ENCODE measurements at regions not wholly inside any gene's neighbourhood (a gene's known extent, or its start where the extent isn't known, plus 50 kb on each side); places are given as distances from the start of the nearest gene placed in this dataset.

DNA sequence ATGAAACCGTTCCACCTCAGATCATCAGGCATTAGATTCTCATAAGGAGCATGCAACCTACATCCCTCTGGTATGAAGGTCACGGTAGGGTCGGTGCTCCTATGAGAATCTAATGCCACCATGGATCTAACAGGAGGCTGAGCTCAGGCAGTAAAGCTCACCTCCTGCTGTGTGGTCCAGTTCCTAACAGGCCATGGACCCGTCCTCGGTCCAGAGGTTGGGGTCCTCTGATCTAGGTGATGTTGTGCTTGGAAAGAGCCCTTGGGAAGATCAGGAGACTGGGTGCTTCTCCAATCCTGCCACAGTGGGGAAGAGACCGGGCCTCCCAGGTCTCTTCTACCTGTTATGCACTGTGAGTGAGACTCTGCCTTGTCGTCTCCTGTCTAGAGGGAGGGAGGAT, 104.6 kb downstream of the ACKR3 start:
- Histone ChIP-seq H3K4me1 (ENCODE audit: insufficient read depth, insufficient read length) (no peaks in the 10 kb centered on the region), H3K9ac (ENCODE audit: insufficient read length, low read depth) (no peak overlapping the region), H3K27me3 (ENCODE audit: insufficient read depth, insufficient read length) (no peaks in the 10 kb centered on the region), H3K36me3 (ENCODE audit: insufficient read depth, insufficient read length, low read length) (no peaks in the 10 kb centered on the region), H3K4me3 (ENCODE audit: insufficient read length, low read depth) (no peak overlapping the region), H3K9me3 (ENCODE audit: insufficient read depth, low read length) (peaks cover 27% of the 10 kb centered on the region; the same call in 1 of the 2 replicates)
- DNase-seq (ENCODE audit: low read depth, low spot score), result no peak
- TF ChIP-seq SUZ12 (IDR thresholded peaks at IDR 0.05; ENCODE audit: extremely low read depth, insufficient read depth, insufficient read length) (no peak), YY1 (IDR thresholded peaks at IDR 0.05; ENCODE audit: insufficient read depth, insufficient read length) (no peak), ZNF274 (IDR thresholded peaks at IDR 0.05; ENCODE audit: low read depth, low read length) (no peak)

DNA sequence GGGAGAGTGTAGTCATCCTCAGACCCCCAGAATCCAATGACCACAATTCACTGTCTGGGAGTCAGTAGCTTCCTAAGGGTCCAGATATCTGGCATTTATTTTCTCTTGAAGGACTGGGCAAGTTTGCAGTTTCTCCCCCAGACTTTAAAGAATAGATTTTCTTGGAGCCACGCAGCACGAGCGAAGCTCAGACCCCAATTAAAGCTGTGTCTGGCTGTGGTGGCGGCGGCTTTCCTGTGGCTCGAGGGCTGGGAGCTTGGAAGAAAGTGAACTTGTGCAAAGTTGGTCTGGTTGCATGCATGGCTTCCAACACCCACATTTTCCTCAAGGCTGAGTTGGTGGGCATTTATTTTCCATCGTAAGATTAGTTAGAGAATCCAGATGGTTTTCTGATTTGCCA, 105.0 kb downstream of the ACKR3 start:
- H3K27me3 ChIP-seq (ENCODE audit: insufficient read depth, insufficient read length), result no peaks in the 10 kb centered on the region
- peaks cover 24% of the 10 kb centered on the region; the same call in 1 of the 2 replicates for H3K9me3 ChIP-seq (ENCODE audit: insufficient read depth, low read length)
- no peak overlapping the region for H3K4me3 ChIP-seq (ENCODE audit: insufficient read length, low read depth)
- TF ChIP-seq ZNF274 (IDR thresholded peaks at IDR 0.05; ENCODE audit: low read depth, low read length) (no peak), YY1 (IDR thresholded peaks at IDR 0.05; ENCODE audit: insufficient read depth, insufficient read length) (no peak), SUZ12 (IDR thresholded peaks at IDR 0.05; ENCODE audit: extremely low read depth, insufficient read depth, insufficient read length) (no peak)
- no peaks in the 10 kb centered on the region for H3K4me1 ChIP-seq (ENCODE audit: insufficient read depth, insufficient read length)
- no peak for DNase-seq (ENCODE audit: low read depth, low spot score)
- no peaks in the 10 kb centered on the region for H3K36me3 ChIP-seq (ENCODE audit: insufficient read depth, insufficient read length, low read length)
- H3K9ac ChIP-seq (ENCODE audit: insufficient read length, low read depth), result no peak overlapping the region

DNA sequence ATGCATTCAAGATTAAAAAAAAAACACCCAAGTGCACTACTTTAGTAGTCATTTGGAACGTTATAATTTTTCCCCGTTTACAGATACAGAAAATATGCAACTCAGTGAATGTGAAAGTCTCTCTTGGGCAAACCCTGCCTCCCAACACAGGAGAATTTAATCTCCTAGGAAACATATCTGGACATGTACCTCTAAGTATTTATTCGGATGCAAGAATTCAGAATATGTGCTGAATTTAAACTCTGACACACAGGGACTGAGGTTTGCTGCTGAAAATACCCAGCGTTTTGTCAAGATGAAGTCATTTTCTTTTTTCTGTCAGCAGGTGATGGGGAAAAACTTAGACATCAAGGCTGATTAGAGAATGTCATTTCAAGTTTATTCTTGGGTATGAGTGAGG, 105.4 kb downstream of the ACKR3 start:
- no peaks in the 10 kb centered on the region for H3K27me3 ChIP-seq (ENCODE audit: insufficient read depth, insufficient read length)
- H3K36me3 ChIP-seq (ENCODE audit: insufficient read depth, insufficient read length, low read length), result no peaks in the 10 kb centered on the region
- no peak for TF ChIP-seq SUZ12 (IDR thresholded peaks at IDR 0.05; ENCODE audit: extremely low read depth, insufficient read depth, insufficient read length)
- no peak overlapping the region for H3K9ac ChIP-seq (ENCODE audit: insufficient read length, low read depth)
- H3K4me3 ChIP-seq (ENCODE audit: insufficient read length, low read depth), result no peak overlapping the region
- peaks cover 20% of the 10 kb centered on the region; the same call in 1 of the 2 replicates for H3K9me3 ChIP-seq (ENCODE audit: insufficient read depth, low read length)
- no peak for DNase-seq (ENCODE audit: low read depth, low spot score)
- no peaks in the 10 kb centered on the region for H3K4me1 ChIP-seq (ENCODE audit: insufficient read depth, insufficient read length)

DNA sequence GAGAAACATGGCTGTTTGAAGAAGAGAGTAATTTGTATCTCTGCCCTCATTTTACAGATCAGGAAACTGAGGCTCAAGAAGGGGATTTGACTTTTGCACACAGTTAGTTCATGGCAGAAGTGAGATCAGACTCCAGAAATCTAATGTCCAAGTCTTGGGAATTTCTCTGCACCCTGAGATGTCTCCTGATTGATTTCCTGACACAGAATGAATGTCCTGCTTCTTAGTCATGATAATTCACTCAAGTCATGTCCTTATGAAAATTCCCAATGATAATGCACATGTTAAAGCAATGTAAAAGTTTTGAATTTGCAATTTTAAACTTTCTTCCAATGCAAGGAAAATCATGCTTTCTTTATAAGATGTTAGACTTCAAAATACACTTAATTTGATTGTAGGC, 105.9 kb downstream of the ACKR3 start:
- DNase-seq (ENCODE audit: low read depth, low spot score), result no peak
- H3K4me3 ChIP-seq (ENCODE audit: insufficient read length, low read depth), result no peak overlapping the region
- TF ChIP-seq YY1 (IDR thresholded peaks at IDR 0.05; ENCODE audit: insufficient read depth, insufficient read length) (no peak), ZNF274 (IDR thresholded peaks at IDR 0.05; ENCODE audit: low read depth, low read length) (no peak), SUZ12 (IDR thresholded peaks at IDR 0.05; ENCODE audit: extremely low read depth, insufficient read depth, insufficient read length) (no peak)
- H3K36me3 ChIP-seq (ENCODE audit: insufficient read depth, insufficient read length, low read length), result no peaks in the 10 kb centered on the region
- no peaks in the 10 kb centered on the region for H3K4me1 ChIP-seq (ENCODE audit: insufficient read depth, insufficient read length)
- H3K27me3 ChIP-seq (ENCODE audit: insufficient read depth, insufficient read length), result no peaks in the 10 kb centered on the region
- no peak overlapping the region for H3K9ac ChIP-seq (ENCODE audit: insufficient read length, low read depth)
- peaks cover 15% of the 10 kb centered on the region; the same call in 1 of the 2 replicates for H3K9me3 ChIP-seq (ENCODE audit: insufficient read depth, low read length)

DNA sequence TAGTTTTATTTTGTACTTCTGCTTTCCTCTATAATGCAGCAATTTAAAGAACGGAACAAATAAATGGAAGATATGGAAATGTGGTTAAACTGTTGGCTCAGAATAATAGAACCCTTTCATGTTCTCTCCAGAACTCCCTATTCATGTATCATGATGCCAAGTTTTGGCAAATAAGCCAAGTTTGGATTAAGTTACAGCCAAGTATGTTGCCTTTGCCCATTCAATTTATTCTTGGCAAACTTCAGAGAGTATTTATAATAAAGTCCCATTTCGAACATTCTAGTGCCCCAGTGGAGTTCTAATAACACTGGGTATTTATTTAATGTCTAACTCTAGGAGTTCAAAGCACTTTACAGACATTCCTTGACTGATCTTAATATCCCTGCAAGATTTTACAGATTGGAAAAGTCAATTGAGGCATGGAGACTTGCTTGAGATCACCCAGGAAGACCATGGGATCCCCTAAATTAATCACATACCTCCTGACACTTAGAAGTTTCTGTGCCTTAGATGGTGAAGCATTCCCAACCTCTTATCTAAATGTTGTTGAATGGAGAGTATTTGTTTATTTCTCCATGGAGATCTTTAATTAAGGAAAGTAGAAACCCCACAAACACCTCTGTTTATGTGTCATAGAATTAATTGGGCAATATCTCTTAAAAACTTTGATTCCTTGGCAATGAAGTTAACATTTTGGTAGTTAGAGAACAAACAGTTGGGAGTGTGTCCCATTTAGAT, 106.7 kb downstream of the ACKR3 start:
- H3K4me1 ChIP-seq (ENCODE audit: insufficient read depth, insufficient read length), result no peaks in the 10 kb centered on the region
- no peaks in the 10 kb centered on the region for H3K36me3 ChIP-seq (ENCODE audit: insufficient read depth, insufficient read length, low read length)
- peaks cover 15% of the 10 kb centered on the region; the same call in 1 of the 2 replicates for H3K9me3 ChIP-seq (ENCODE audit: insufficient read depth, low read length)
- TF ChIP-seq YY1 (IDR thresholded peaks at IDR 0.05; ENCODE audit: insufficient read depth, insufficient read length) (no peak), SUZ12 (IDR thresholded peaks at IDR 0.05; ENCODE audit: extremely low read depth, insufficient read depth, insufficient read length) (no peak), ZNF274 (IDR thresholded peaks at IDR 0.05; ENCODE audit: low read depth, low read length) (no peak)
- no peak overlapping the region for H3K9ac ChIP-seq (ENCODE audit: insufficient read length, low read depth)
- no peak for DNase-seq (ENCODE audit: low read depth, low spot score)
- no peak overlapping the region for H3K4me3 ChIP-seq (ENCODE audit: insufficient read length, low read depth)
- H3K27me3 ChIP-seq (ENCODE audit: insufficient read depth, insufficient read length), result no peaks in the 10 kb centered on the region

DNA sequence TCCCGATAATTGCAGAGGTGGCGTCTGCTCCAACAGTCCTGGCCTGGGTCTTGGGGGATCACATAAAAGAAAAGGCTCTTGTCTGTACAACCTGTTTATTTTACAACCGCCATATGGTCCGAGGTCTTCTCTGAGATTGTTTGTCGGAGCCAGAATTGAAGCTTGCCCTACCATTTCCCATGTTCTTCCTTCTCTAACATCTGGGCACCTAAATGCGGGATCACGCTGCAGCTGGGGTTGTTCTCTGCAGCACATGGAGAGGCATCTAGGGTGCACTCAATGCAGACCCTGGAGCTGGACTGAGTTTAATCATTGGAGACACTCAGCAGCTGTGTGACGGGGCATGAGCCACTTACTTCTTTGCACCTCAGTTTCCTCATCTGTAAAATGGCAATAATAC, 107.7 kb downstream of the ACKR3 start:
- TF ChIP-seq SUZ12 (IDR thresholded peaks at IDR 0.05; ENCODE audit: extremely low read depth, insufficient read depth, insufficient read length) (no peak), YY1 (IDR thresholded peaks at IDR 0.05; ENCODE audit: insufficient read depth, insufficient read length) (no peak), ZNF274 (IDR thresholded peaks at IDR 0.05; ENCODE audit: low read depth, low read length) (no peak)

DNA sequence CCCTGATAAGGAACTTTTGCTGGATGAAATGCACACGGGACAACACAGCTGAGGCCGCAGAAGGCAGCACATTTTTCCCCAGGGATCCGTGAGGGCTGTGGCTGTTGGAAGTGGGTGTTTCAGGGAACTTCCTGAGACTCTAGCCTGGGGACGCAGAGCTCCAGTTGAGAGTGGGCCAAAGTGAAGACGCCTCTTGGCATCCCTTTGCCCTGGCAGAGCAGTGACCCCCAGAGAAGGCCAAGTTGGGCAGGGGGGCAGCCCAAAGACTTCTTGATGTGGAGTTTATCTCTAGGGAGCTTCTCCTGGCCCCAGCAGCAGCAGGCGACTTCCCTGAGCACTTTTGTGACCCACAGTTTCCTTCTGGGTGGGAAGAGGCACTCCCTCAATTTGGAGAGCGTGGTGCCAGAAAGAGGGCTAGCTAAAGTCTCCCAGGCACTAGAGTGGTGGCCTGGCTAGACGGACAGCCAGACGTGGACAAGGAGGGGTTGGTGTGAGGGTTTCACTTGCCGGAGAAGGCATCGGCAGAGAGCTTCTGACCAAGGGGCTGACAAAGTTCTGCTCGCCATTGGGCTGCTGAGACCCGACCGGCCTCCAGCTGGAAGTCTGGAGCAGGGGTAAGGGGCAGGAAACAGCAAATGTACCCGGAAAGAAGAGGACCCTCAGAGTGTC, 108.8 kb downstream of the ACKR3 start:
- Histone ChIP-seq H3K4me3 (ENCODE audit: insufficient read length, low read depth) (no peak overlapping the region), H3K36me3 (ENCODE audit: insufficient read depth, insufficient read length, low read length) (no peaks in the 10 kb centered on the region), H3K27me3 (ENCODE audit: insufficient read depth, insufficient read length) (no peaks in the 10 kb centered on the region), H3K9ac (ENCODE audit: insufficient read length, low read depth) (no peak overlapping the region), H3K4me1 (ENCODE audit: insufficient read depth, insufficient read length) (no peaks in the 10 kb centered on the region), H3K9me3 (ENCODE audit: insufficient read depth, low read length) (peaks cover 11% of the 10 kb centered on the region; the same call in 1 of the 2 replicates)
- no peak for DNase-seq (ENCODE audit: low read depth, low spot score)
- TF ChIP-seq ZNF274 (IDR thresholded peaks at IDR 0.05; ENCODE audit: low read depth, low read length), result no peak
- no peak for TF ChIP-seq SUZ12 (IDR thresholded peaks at IDR 0.05; ENCODE audit: extremely low read depth, insufficient read depth, insufficient read length)
- TF ChIP-seq YY1 (IDR thresholded peaks at IDR 0.05; ENCODE audit: insufficient read depth, insufficient read length), result no peak

More for the DNA sequence above, 107.7 kb downstream of the ACKR3 start:
- Histone ChIP-seq H3K27me3 (ENCODE audit: insufficient read depth, insufficient read length) (no peaks in the 10 kb centered on the region), H3K9ac (ENCODE audit: insufficient read length, low read depth) (no peak overlapping the region), H3K9me3 (ENCODE audit: insufficient read depth, low read length) (peaks cover 15% of the 10 kb centered on the region; the same call in 1 of the 2 replicates), H3K4me3 (ENCODE audit: insufficient read length, low read depth) (no peak overlapping the region), H3K4me1 (ENCODE audit: insufficient read depth, insufficient read length) (no peaks in the 10 kb centered on the region), H3K36me3 (ENCODE audit: insufficient read depth, insufficient read length, low read length) (no peaks in the 10 kb centered on the region)
- DNase-seq (ENCODE audit: low read depth, low spot score), result no peak

Measured in NT2/D1 (cell line).